Putamen (tissue), 1 donor: ENCODE measurements at regions not wholly inside any gene's neighbourhood (a gene's known extent, or its start where the extent isn't known, plus 50 kb on each side); places are given as distances from the start of the nearest gene placed in this dataset.

Experiments used
- DNase-seq: peaks from one replicate; pipeline ENCODE4 v3.0.0-alpha.2; 2016; ENCODE audit warnings: low spot score

- no peak for DNase-seq
These were observed 199.8 kb upstream of the SFRP2 start for GRCh38 chr4:153988492-153989363.

- DNase-seq = no peak
These were observed 198.4 kb upstream of the SFRP2 start for GRCh38 chr4:153987291-153987690.

GRCh38 chr4:153976954-153977353, 188.1 kb upstream of the SFRP2 start:
- DNase-seq = no peak

GRCh38 chr4:153974452-153974851, 185.6 kb upstream of the SFRP2 start:
- DNase-seq = no peak

GRCh38 chr4:153973942-153974341, 185.1 kb upstream of the SFRP2 start:
- DNase-seq = no peak

GRCh38 chr4:153971899-153972298, 183.0 kb upstream of the SFRP2 start:
- no peak for DNase-seq

- DNase-seq = no peak
These were observed 181.3 kb upstream of the SFRP2 start for GRCh38 chr4:153970169-153970568.

- DNase-seq = no peak
These were observed 180.7 kb upstream of the SFRP2 start for GRCh38 chr4:153969542-153969941.

- no peak for DNase-seq
These were observed 177.8 kb upstream of the SFRP2 start for GRCh38 chr4:153966641-153967040.

GRCh38 chr4:153963216-153963615, 174.3 kb upstream of the SFRP2 start:
- DNase-seq = no peak

- DNase-seq = no peak
These were observed 173.6 kb upstream of the SFRP2 start for GRCh38 chr4:153962311-153963039.

GRCh38 chr4:153955327-153955726, 166.4 kb upstream of the SFRP2 start:
- no peak for DNase-seq

- no peak for DNase-seq
These were observed 165.8 kb upstream of the SFRP2 start for GRCh38 chr4:153954654-153955053.

GRCh38 chr4:153950100-153950979, 161.5 kb upstream of the SFRP2 start:
- no peak for DNase-seq

GRCh38 chr4:153948041-153948440, 159.2 kb upstream of the SFRP2 start:
- DNase-seq = no peak

- DNase-seq = no peak
These were observed 158.2 kb upstream of the SFRP2 start for GRCh38 chr4:153947124-153947523.

GRCh38 chr4:153945704-153946103, 156.8 kb upstream of the SFRP2 start:
- DNase-seq = no peak

- DNase-seq = no peak
These were observed 155.0 kb upstream of the SFRP2 start for GRCh38 chr4:153943738-153944415.

GRCh38 chr4:153940916-153941315, 152.0 kb upstream of the SFRP2 start:
- DNase-seq = no peak

GRCh38 chr4:153939570-153939969, 150.7 kb upstream of the SFRP2 start:
- no peak for DNase-seq

GRCh38 chr4:153938994-153939393, 150.1 kb upstream of the SFRP2 start:
- no peak for DNase-seq

GRCh38 chr4:153937289-153937688, 148.4 kb upstream of the SFRP2 start:
- no peak for DNase-seq
